CD4-positive, alpha-beta T cell treated with Interleukin-17A for 1 hour (primary cell): ENCODE measurements at regions not wholly inside any gene's neighbourhood (a gene's known extent, or its start where the extent isn't known, plus 50 kb on each side); places are given as distances from the start of the nearest gene placed in this dataset.
"Not testable (repeated sequence)": the region's sequence is repeated elsewhere in the genome, so short reads cannot be mapped to it uniquely, and the experiment has no call there.

Experiments used
- DNase-seq: peaks from one replicate; pipeline ENCODE4 v3.0.0-alpha.2; 2020

GRCh38 chr13:97726664-97727280 is 226.7 kb upstream of the IPO5 start:
- no peak for DNase-seq

- DNase-seq: no peak
Observed at GRCh38 chr13:97727991-97728390, 225.5 kb upstream of the IPO5 start.

- DNase-seq: no peak
Observed at GRCh38 chr13:97736436-97736835, 217.0 kb upstream of the IPO5 start.

GRCh38 chr13:97742084-97742483 is 211.4 kb upstream of the IPO5 start:
- DNase-seq: no peak

GRCh38 chr13:97743938-97744337 is 209.5 kb upstream of the IPO5 start:
- no peak for DNase-seq

GRCh38 chr13:97746649-97747048 is 206.8 kb upstream of the IPO5 start:
- DNase-seq: no peak

- DNase-seq: no peak
Observed at GRCh38 chr13:97749174-97749573, 204.3 kb upstream of the IPO5 start.

GRCh38 chr13:97751477-97751876 is 202.0 kb upstream of the IPO5 start:
- DNase-seq: no peak

- DNase-seq: no peak
Observed at GRCh38 chr13:97752961-97753668, 200.4 kb upstream of the IPO5 start.

- no peak for DNase-seq
Observed at GRCh38 chr13:97753942-97754670, 199.4 kb upstream of the IPO5 start.

- DNase-seq: no peak
Observed at GRCh38 chr13:97757807-97758206, 195.7 kb upstream of the IPO5 start.

- DNase-seq: no peak
Observed at GRCh38 chr13:97758317-97758716, 195.2 kb upstream of the IPO5 start.

- DNase-seq: no peak
Observed at GRCh38 chr13:97761796-97762540, 191.5 kb upstream of the IPO5 start.

- DNase-seq: no peak
Observed at GRCh38 chr13:97766749-97767148, 186.7 kb upstream of the IPO5 start.

GRCh38 chr13:97768134-97768533 is 185.3 kb upstream of the IPO5 start:
- DNase-seq: no peak

- DNase-seq: not testable (repeated sequence)
Observed at GRCh38 chr13:97770231-97770630, 183.2 kb upstream of the IPO5 start.

GRCh38 chr13:97772466-97772865 is 181.0 kb upstream of the IPO5 start:
- DNase-seq: not testable (repeated sequence)

GRCh38 chr13:97774391-97775100 is 178.9 kb upstream of the IPO5 start:
- not testable (repeated sequence) for DNase-seq

GRCh38 chr13:97780486-97780885 is 173.0 kb upstream of the IPO5 start:
- no peak for DNase-seq

- DNase-seq: no peak
Observed at GRCh38 chr13:97781891-97782305, 171.6 kb upstream of the IPO5 start.

GRCh38 chr13:97786510-97786909 is 167.0 kb upstream of the IPO5 start:
- DNase-seq: no peak

GRCh38 chr13:97797553-97797952 is 155.9 kb upstream of the IPO5 start:
- DNase-seq: no peak
